Adrenal gland (tissue), 9 donors: ENCODE measurements at regions not wholly inside any gene's neighbourhood (a gene's known extent, or its start where the extent isn't known, plus 50 kb on each side); places are given as distances from the start of the nearest gene placed in this dataset.

Experiments used
- DNase-seq, 7 donors: peaks; one replicate each; pipeline ENCODE4 v3.0.0-alpha.2; 2019 to 2020
- H3K27ac ChIP-seq, 5 donors: fragments of 200-600 bp; sonication (generic) in 4 of 5; 1 replicate in 3 of 5; 2 replicates in 2 of 5; pipeline versions ENCODE4 v1.5.1 to v1.8.0; 2016 to 2020; ENCODE audit warnings: mild to moderate bottlenecking in 1 of 5
- H3K27me3 ChIP-seq: fragments of 200-600 bp; 2 replicates; pipeline ENCODE4 v1.8.0; 2021
- H3K36me3 ChIP-seq, 2 donors: fragments of 200-600 bp; replicated peaks in 1 of 2; 1 replicate in 1 of 2; 2 replicates in 1 of 2; pipeline versions ENCODE4 v1.5.1 to v1.8.0; 2018 to 2022
- H3K4me1 ChIP-seq, 2 donors: fragments of 200-600 bp; replicated peaks in 1 of 2; 1 replicate in 1 of 2; 2 replicates in 1 of 2; pipeline versions ENCODE4 v1.5.1 to v1.8.0; 2018 to 2021
- H3K4me3 ChIP-seq, 4 donors: fragments of 200-600 bp; sonication (generic) in 3 of 4; one replicate each; pipeline ENCODE4 v1.5.1; 2016 to 2018
- H3K9me3 ChIP-seq, 3 donors: fragments of 200-600 bp; sonication (generic) in 1 of 3; replicated peaks in 1 of 3; 1 replicate in 2 of 3; 2 replicates in 1 of 3; pipeline versions ENCODE4 v1.5.1 to v1.8.0; 2016 to 2021
- CTCF ChIP-seq, 6 experiments: fragments of 450-650 bp in 4 of 6; fragments of 200-600 bp in 2 of 6; sonication (generic) in 1 of 6; IDR thresholded peaks; 1 replicate in 5 of 6; 2 replicates in 1 of 6; pipeline versions ENCODE4 v1.5.1 to v1.8.0; 2016 to 2021; ENCODE audit warnings: antibody characterized with exemption in 6 of 6, mild to moderate bottlenecking in 2 of 6, moderate library complexity in 1 of 6
- POLR2A ChIP-seq, 2 donors: fragments of 450-650 bp; IDR thresholded peaks; one replicate each; pipeline ENCODE4 v1.6.1; 2017; ENCODE audit warnings: antibody characterized with exemption in 2 of 2, mild to moderate bottlenecking in 2 of 2, moderate library complexity in 1 of 2
- WGBS, 4 donors: extraction: QIAGEN DNeasy Blood & Tissue Kit in 2 of 4; methylation state at CpG; one replicate each; pipeline versions ENCODE4 v1.1.5 to v1.1.7; 2013 to 2017; 5-methylcytosine and 5-hydroxymethylcytosine counted together
- intact Hi-C, 2 donors: fragments of 100-400 bp; cut with DNase I; formaldehyde crosslinking; loops; one replicate each; pipeline versions ENCODE4 v1.14.1 to v1.15.0; 2022 to 2023
- donor health status: healthy with polysubstance abuse.
- donor health status: Bipolar disorder and iron deficiency.
- donor health status: DM: yes; HTN: yes; CAD: no.
- donor health status: DM: no; HTN: no; CAD: no.
- donor health status: DM: no; HTN: no; CAD: no.

- TF ChIP-seq POLR2A (IDR thresholded peaks at IDR 0.05) (no peak), CTCF (IDR thresholded peaks at IDR 0.05) (no peak)
- DNase-seq: no peak
- Histone ChIP-seq H3K4me1 (no peaks in the 10 kb centered on the region), H3K27me3 (no peaks in the 10 kb centered on the region), H3K36me3 (no peaks in the 10 kb centered on the region), H3K9me3 (no peaks in the 10 kb centered on the region), H3K27ac (no peak overlapping the region), H3K4me3 (no peak overlapping the region)
- intact Hi-C loops: no loop called here
- 67 to 79% (median 74%) methylated on average over 4 of the region's 4 CpGs for WGBS, 4 donors
Measured at GRCh38 chr1:60898413-60898812, 183.9 kb upstream of the NFIA start.

- Histone ChIP-seq H3K4me3 (no peak overlapping the region), H3K27me3 (peaks cover 6% of the 10 kb centered on the region), H3K27ac (no peak overlapping the region), H3K4me1 (no peaks in the 10 kb centered on the region), H3K9me3 (no peaks in the 10 kb centered on the region), H3K36me3 (no peaks in the 10 kb centered on the region)
- no peak for DNase-seq
- TF ChIP-seq CTCF (IDR thresholded peaks at IDR 0.05): no peak
- TF ChIP-seq POLR2A (IDR thresholded peaks at IDR 0.05): no peak
- intact Hi-C loops: no loop called here
- 85 to 92% (median 89%) methylated on average over 14 of the region's 14 CpGs for WGBS, 4 donors
Measured at GRCh38 chr1:60896701-60897363, 185.5 kb upstream of the NFIA start.

- no peak for TF ChIP-seq POLR2A (IDR thresholded peaks at IDR 0.05)
- TF ChIP-seq CTCF (IDR thresholded peaks at IDR 0.05): no peak
- Histone ChIP-seq H3K27me3 (peaks cover 6% of the 10 kb centered on the region), H3K36me3 (no peaks in the 10 kb centered on the region), H3K4me3 (no peak overlapping the region), H3K9me3 (no peaks in the 10 kb centered on the region), H3K4me1 (no peaks in the 10 kb centered on the region), H3K27ac (no peak overlapping the region)
- no peak for DNase-seq
- intact Hi-C loops: no loop called here
- WGBS, 4 donors: 86 to 91% (median 86%) methylated on average over 3 of the region's 3 CpGs
Measured at GRCh38 chr1:60895701-60896100, 186.7 kb upstream of the NFIA start.

GRCh38 chr1:60895252-60895651 is 187.1 kb upstream of the NFIA start:
- H3K27me3 ChIP-seq: peaks cover 6% of the 10 kb centered on the region
- no peaks in the 10 kb centered on the region for H3K36me3 ChIP-seq
- no peaks in the 10 kb centered on the region for H3K9me3 ChIP-seq
- WGBS, 4 donors: 85 to 91% (median 87%) methylated on average over 6 of the region's 6 CpGs
- no peak overlapping the region for H3K4me3 ChIP-seq
- no peaks in the 10 kb centered on the region for H3K4me1 ChIP-seq
- H3K27ac ChIP-seq: no peak overlapping the region
- DNase-seq: no peak
- intact Hi-C loops: no loop called here
- TF ChIP-seq POLR2A (IDR thresholded peaks at IDR 0.05) (no peak), CTCF (IDR thresholded peaks at IDR 0.05) (no peak)
